Right renal pelvis (tissue), 4 donors: ENCODE measurements at regions not wholly inside any gene's neighbourhood (a gene's known extent, or its start where the extent isn't known, plus 50 kb on each side); places are given as distances from the start of the nearest gene placed in this dataset.
"Not testable (repeated sequence)": the region's sequence is repeated elsewhere in the genome, so short reads cannot be mapped to it uniquely, and the experiment has no call there.

ENCODE experiments used
- DNase-seq, 4 donors: peaks; one replicate each; pipeline ENCODE4 v3.0.0-alpha.2; 2013; ENCODE audit warnings: low read depth in 4 of 4, low spot score in 3 of 4, missing footprints in 1 of 4

- DNase-seq: no peak
Observed at GRCh38 chr4:123133397-123134050, 211.1 kb upstream of the NUDT6 start.

DNA sequence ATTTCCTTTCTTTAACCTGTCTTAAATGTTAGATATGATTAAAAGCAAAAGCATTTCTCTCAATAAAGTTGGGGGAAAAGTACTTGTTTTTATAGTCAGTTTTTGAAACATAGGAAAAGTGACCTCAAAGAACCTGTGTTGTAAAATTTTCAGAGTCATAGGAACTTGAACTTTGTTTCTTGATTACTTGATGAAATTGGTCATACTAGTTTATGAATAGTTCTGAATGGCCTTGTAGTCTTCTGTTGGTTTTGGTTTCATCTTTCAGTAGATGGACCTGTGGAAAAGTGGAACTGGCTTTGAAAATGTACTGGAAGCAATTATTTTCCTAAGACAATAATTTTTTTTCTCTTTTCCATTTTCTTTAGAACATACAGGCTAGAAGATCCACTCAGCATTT is 222.2 kb upstream of the NUDT6 start:
- DNase-seq: no peak

- no peak for DNase-seq
Observed at GRCh38 chr4:123158576-123158975, 236.2 kb upstream of the NUDT6 start.

- DNase-seq: no peak
Observed at GRCh38 chr4:123159479-123159878, 237.1 kb upstream of the NUDT6 start.

- DNase-seq: no peak
Observed at GRCh38 chr4:123162859-123163258, 233.7 kb upstream of the SPRY1 start.

DNA sequence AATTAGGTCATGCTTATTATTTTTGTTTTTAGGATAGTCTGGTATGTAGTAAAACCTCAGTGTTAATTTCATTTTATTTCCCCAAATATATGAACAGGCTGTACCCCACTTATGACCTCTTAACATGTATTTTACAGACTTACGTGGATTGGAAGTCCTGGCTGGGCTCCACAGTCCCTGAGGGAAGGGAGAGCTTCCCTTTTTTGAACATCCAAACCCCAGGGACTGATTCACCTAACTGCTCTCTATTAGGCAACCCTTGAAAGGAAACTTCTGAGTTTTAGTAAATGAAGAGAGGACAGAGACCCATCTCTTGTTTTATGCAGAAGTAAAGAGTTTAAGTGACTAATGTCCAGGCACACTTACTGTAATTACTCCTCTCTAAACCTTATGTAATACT is 233.1 kb upstream of the SPRY1 start:
- DNase-seq: no peak

DNA sequence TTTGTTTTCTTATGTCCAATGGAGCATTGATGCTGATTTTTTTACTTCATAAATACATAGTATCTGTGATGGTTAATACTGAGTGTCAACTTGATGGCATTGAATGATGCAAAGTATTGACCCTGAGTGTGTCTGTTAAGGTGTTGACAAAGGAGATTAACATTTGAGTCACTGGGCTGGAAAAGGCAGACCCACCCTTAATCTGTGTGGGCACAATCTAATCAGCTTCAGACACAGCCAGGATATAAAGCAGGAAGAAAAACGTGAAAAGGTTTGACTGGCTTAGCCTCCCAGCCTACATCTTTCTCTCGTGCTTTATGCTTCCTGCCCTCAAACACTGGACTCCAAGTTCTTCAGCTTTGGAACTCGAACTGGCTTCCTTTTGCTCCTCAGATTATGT is 230.6 kb upstream of the SPRY1 start:
- DNase-seq: no peak

GRCh38 chr4:123167931-123168330 is 228.7 kb upstream of the SPRY1 start:
- DNase-seq: no peak

DNA sequence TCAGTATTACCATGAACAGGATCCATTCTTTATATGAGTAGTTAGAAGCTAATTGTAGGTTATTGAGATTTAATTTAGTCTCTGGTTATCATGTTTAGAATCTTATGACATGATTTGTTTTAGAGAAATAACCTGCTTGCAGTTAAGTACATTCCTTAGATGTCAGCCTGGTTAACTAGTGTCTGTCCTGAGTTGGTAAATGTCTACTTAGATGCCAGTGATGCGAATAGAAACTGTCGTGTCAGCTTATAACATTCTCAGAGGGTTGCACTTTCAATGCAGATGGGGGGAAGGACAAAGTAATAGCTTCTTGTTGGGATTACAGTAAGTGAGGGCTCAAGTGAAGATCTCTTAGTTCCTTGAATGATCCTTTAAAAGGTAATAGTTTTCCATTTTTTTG is 227.8 kb upstream of the SPRY1 start:
- no peak for DNase-seq

- DNase-seq: no peak
Observed at GRCh38 chr4:123170843-123171242, 225.8 kb upstream of the SPRY1 start.

- DNase-seq: no peak
Observed at GRCh38 chr4:123176605-123177004, 220.0 kb upstream of the SPRY1 start.

GRCh38 chr4:123182289-123182688 is 214.3 kb upstream of the SPRY1 start:
- DNase-seq: no peak

DNA sequence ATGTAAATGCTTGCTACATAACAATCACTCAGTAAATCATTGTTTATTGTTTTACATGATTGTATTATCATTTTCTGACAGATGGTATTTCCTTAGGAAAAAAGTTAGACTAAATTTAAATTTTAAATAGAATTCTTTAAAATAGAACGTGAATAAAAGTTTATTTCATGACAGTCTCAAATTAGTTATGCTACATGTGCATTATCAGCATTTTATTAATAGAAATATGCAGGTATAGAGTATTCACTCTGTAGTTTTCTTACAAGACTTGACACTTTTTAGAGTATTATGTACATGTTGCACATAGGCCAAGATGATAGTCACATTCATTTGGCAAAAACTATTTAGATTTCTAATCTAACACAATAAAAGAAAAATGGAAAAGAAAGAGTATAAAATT is 213.3 kb upstream of the SPRY1 start:
- DNase-seq: no peak

DNA sequence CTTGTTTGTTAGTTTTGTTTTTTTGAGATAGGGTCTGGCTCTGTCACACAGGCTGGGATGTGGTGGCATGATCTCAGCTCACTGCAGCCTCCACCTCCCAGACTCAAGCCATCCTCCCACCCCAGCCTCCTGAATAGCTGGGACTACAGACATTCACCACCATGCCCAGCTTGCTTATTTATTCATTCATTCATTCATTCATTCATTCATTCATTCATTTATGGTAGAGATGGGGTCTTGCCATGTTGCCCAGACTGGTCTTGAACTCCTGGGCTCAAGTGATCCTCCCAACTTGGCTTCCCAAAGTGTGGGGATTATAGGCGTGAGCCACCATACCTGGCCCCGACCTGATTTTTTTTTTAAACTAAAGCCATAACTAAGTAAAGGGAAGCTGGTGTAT is 212.8 kb upstream of the SPRY1 start:
- DNase-seq: not testable (repeated sequence)

DNA sequence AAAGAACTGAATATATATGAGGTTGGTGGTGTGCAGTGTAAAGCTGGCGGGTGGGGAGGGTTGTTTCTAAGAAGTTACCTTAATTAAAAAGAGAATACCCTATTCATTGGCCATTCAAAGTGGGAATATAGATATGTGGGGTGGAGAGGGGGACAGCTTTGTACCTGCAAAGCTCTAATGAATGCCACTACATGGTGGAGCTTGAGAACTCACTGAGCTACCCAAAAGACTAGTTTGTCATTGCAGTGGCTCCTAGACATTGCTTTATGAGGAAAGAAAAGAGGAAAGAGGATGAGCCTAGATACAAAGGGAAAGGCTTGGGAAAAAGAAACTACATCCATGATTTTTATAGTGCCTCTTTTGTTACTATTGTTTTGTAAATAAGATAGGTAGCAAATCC is 209.9 kb upstream of the SPRY1 start:
- DNase-seq: no peak

- no peak for DNase-seq
Observed at GRCh38 chr4:123190176-123190575, 206.4 kb upstream of the SPRY1 start.

DNA sequence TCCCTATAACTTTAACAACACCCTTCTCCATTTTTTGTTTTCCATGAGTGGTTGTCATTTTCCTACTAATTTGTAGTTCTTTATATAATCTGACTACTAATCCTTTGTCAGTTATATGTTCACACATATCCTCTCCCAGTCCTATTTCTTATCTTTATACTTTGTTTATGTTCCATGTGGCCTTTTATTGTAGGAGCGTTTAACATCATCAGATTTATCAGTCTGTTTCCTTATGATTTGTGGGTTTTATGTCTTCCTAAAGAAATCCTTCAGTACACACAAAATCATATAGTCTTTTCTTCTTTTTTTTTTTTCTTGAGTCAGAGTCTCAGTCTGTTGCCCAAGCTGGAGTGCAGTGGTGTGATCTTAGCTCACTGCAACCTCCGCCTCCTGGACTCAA is 204.9 kb upstream of the SPRY1 start:
- no peak for DNase-seq

GRCh38 chr4:123193802-123194367 is 202.7 kb upstream of the SPRY1 start:
- DNase-seq: no peak

DNA sequence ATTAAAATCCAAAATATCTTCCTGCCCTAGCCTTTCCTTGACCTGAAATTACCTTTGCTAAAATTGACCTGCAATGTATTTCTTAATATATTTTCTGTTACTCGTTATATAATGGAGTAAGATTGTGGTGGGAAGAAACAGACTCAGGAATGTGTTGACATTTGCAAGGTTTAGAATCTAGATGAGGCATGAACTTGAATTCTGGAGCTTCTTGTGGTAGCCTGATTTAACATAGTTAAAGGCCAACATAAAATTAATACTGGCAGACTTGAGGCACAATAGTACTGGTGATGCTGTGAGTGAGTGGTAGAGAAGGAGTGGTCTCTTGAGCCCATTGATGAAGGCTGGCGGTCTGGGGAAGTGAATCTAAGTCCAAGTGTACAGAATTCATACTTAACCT is 197.9 kb upstream of the SPRY1 start:
- no peak for DNase-seq

- no peak for DNase-seq
Observed at GRCh38 chr4:123200051-123200940, 196.3 kb upstream of the SPRY1 start.

DNA sequence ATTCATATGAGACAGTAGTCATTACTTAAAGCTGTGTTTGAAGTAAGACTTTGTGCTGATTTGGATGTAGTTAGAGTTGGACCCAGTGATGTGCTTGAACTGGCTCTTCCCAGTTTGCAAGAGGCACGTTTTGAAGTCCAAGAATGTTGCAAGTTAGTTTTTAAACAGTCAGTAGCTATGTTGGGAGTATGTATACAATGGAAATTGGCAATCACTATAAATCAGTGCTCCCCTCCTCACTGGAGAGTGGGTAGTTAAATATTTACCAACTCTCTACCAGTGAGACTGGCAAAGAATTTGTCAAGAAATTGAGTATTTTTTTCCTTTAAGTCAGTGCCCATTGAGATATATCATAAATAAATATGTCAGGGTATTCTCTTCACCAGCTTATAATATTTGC is 191.9 kb upstream of the SPRY1 start:
- no peak for DNase-seq

GRCh38 chr4:123206016-123206415 is 190.6 kb upstream of the SPRY1 start:
- no peak for DNase-seq
